WERI-Rb-1 (cell line): ENCODE measurements at regions not wholly inside any gene's neighbourhood (a gene's known extent, or its start where the extent isn't known, plus 50 kb on each side); places are given as distances from the start of the nearest gene placed in this dataset.

Source experiments
- DNase-seq: peaks from one replicate; pipeline ENCODE4 v3.0.0-alpha.2; 2020
- H3K27ac ChIP-seq: fragments of 250-450 bp; sonication (Bioruptor Pico); 2 replicates; pipeline ENCODE4 v1.5.1; 2020; ENCODE audit warnings: mild to moderate bottlenecking, moderate library complexity
- H3K27me3 ChIP-seq: fragments of 250-450 bp; sonication (Bioruptor Pico); 2 replicates; pipeline ENCODE4 v1.5.1; 2021; ENCODE audit warnings: mild to moderate bottlenecking, low read depth, moderate library complexity; ENCODE audit not compliant: insufficient read depth, severe bottlenecking
- H3K36me3 ChIP-seq: fragments of 250-450 bp; sonication (Bioruptor Pico); 2 replicates; pipeline ENCODE4 v1.5.1; 2020; ENCODE audit warnings: mild to moderate bottlenecking, moderate library complexity
- H3K4me3 ChIP-seq: 2 replicates; pipeline ENCODE4 v1.5.1; 2011; ENCODE audit warnings: low read depth, mild to moderate bottlenecking, control low read depth, low read length
- H3K9me3 ChIP-seq: fragments of 250-450 bp; sonication (Bioruptor Pico); 2 replicates; pipeline ENCODE4 v1.5.1; 2021; ENCODE audit warnings: mild to moderate bottlenecking, moderate library complexity; ENCODE audit not compliant: severe bottlenecking
- CTCF ChIP-seq: IDR thresholded peaks from 2 replicates; pipeline ENCODE4 v1.5.1; 2011; ENCODE audit warnings: low read depth, mild to moderate bottlenecking, control low read depth, inconsistent platforms, low read length

- no peaks in the 10 kb centered on the region for H3K36me3 ChIP-seq
- no peak overlapping the region for H3K4me3 ChIP-seq
- no peak overlapping the region for H3K27ac ChIP-seq
- H3K9me3 ChIP-seq: peaks cover 1% of the 10 kb centered on the region
- no peak for TF ChIP-seq CTCF
- DNase-seq: no peak
- H3K27me3 ChIP-seq: no peaks in the 10 kb centered on the region
Observed at GRCh38 chr5:4738298-4738697, 401.8 kb upstream of the ADAMTS16 start.

GRCh38 chr5:4740156-4740555 is 400.0 kb upstream of the ADAMTS16 start:
- H3K4me3 ChIP-seq: no peak overlapping the region
- DNase-seq: peak; percentile 89
- no peak overlapping the region for H3K27ac ChIP-seq
- no peaks in the 10 kb centered on the region for H3K27me3 ChIP-seq
- H3K36me3 ChIP-seq: no peaks in the 10 kb centered on the region
- TF ChIP-seq CTCF: peak; percentile 18; the same call in 1 of the 2 replicates
- H3K9me3 ChIP-seq: peaks cover 4% of the 10 kb centered on the region

- Histone ChIP-seq H3K9me3 (no peaks in the 10 kb centered on the region), H3K27me3 (no peaks in the 10 kb centered on the region), H3K36me3 (no peaks in the 10 kb centered on the region), H3K4me3 (no peak overlapping the region), H3K27ac (no peak overlapping the region)
- TF ChIP-seq CTCF: no peak
- no peak for DNase-seq
Observed at GRCh38 chr5:4758550-4758949, 381.6 kb upstream of the ADAMTS16 start.

- no peak for TF ChIP-seq CTCF
- no peak for DNase-seq
- Histone ChIP-seq H3K9me3 (peaks cover 2% of the 10 kb centered on the region), H3K4me3 (no peak overlapping the region), H3K27me3 (no peaks in the 10 kb centered on the region), H3K27ac (no peak overlapping the region), H3K36me3 (no peaks in the 10 kb centered on the region)
Observed at GRCh38 chr5:4758996-4759395, 381.1 kb upstream of the ADAMTS16 start.

- Histone ChIP-seq H3K4me3 (no peak overlapping the region), H3K27me3 (no peaks in the 10 kb centered on the region), H3K9me3 (peaks cover 3% of the 10 kb centered on the region), H3K27ac (no peak overlapping the region), H3K36me3 (no peaks in the 10 kb centered on the region)
- DNase-seq: no peak
- TF ChIP-seq CTCF: no peak
Observed at GRCh38 chr5:4762316-4762715, 377.8 kb upstream of the ADAMTS16 start.

- Histone ChIP-seq H3K27me3 (no peaks in the 10 kb centered on the region), H3K9me3 (peaks cover 3% of the 10 kb centered on the region), H3K27ac (no peak overlapping the region), H3K4me3 (no peak overlapping the region), H3K36me3 (no peaks in the 10 kb centered on the region)
- DNase-seq: no peak
- no peak for TF ChIP-seq CTCF
Observed at GRCh38 chr5:4765411-4765810, 374.7 kb upstream of the ADAMTS16 start.
